Kidney (tissue), 13 donors: ENCODE measurements at regions not wholly inside any gene's neighbourhood (a gene's known extent, or its start where the extent isn't known, plus 50 kb on each side); places are given as distances from the start of the nearest gene placed in this dataset.

Source experiments
- DNase-seq, 5 donors: peaks; one replicate each; pipeline ENCODE4 v3.0.0-alpha.2; 2013 to 2020
- FAIRE-seq: peaks from 2 replicates; lab custom pipeline; 2012; peaks lifted over from hg19 to GRCh38; lab: Jason Lieb, UNC
- H3K27ac ChIP-seq, 2 donors: one replicate each; pipeline ENCODE4 v1.7.0; 2013; ENCODE audit warnings: low read depth in 2 of 2, low read length in 2 of 2, inconsistent platforms in 1 of 2
- H3K27me3 ChIP-seq: one replicate; pipeline ENCODE4 v1.7.1; 2013; ENCODE audit warnings: low read length, inconsistent platforms; ENCODE audit not compliant: control insufficient read depth, insufficient read depth
- H3K36me3 ChIP-seq, 3 donors: one replicate each; pipeline versions ENCODE4 v1.7.0 to v1.7.1; 2013; ENCODE audit warnings: low read length in 3 of 3, control low read depth in 1 of 3, inconsistent platforms in 1 of 3; ENCODE audit not compliant: insufficient read depth in 3 of 3, control insufficient read depth in 2 of 3
- H3K4me1 ChIP-seq, 3 donors: one replicate each; pipeline versions ENCODE4 v1.7.0 to v1.7.1; 2013; ENCODE audit warnings: low read length in 3 of 3, inconsistent platforms in 1 of 3, low read depth in 1 of 3; ENCODE audit not compliant: control insufficient read depth in 2 of 3, insufficient read depth in 2 of 3
- H3K4me3 ChIP-seq, 3 donors: one replicate each; pipeline versions ENCODE4 v1.7.0 to v1.8.1; 2013; ENCODE audit warnings: low read length in 3 of 3, control low read depth in 1 of 3, inconsistent platforms in 1 of 3
- H3K9ac ChIP-seq, 3 donors: one replicate each; pipeline versions ENCODE4 v1.7.0 to v1.7.1; 2013; ENCODE audit warnings: low read length in 3 of 3, control low read depth in 1 of 3, inconsistent platforms in 1 of 3
- H3K9me3 ChIP-seq, 3 donors: one replicate each; pipeline versions ENCODE4 v1.7.0 to v1.7.1; 2013; ENCODE audit warnings: low read length in 3 of 3, control low read depth in 1 of 3, inconsistent platforms in 1 of 3; ENCODE audit not compliant: control insufficient read depth in 2 of 3, insufficient read depth in 1 of 3
- intact Hi-C: fragments of 100-400 bp; cut with DNase I; formaldehyde crosslinking; loops from one replicate; pipeline ENCODE4 v1.11.1; 2022
- TF ChIP-seq, protein P1 (sequence below): IDR thresholded peaks from 3 replicates; pipeline ENCODE4 v1.5.1; 2012; ENCODE audit warnings: mild to moderate bottlenecking, moderate library complexity, borderline replicate concordance; ENCODE audit not compliant: insufficient read depth; ENCODE audit errors: extremely low read depth
- donor health status: control.
- donor health status: control.
- donor health status: control.
- donor health status: control.
- donor health status: control.
- donor health status: DM: yes; HTN: yes; CAD: no.
- donor health status: Normal renal cell carcinoma (clear cell type).

DNA sequence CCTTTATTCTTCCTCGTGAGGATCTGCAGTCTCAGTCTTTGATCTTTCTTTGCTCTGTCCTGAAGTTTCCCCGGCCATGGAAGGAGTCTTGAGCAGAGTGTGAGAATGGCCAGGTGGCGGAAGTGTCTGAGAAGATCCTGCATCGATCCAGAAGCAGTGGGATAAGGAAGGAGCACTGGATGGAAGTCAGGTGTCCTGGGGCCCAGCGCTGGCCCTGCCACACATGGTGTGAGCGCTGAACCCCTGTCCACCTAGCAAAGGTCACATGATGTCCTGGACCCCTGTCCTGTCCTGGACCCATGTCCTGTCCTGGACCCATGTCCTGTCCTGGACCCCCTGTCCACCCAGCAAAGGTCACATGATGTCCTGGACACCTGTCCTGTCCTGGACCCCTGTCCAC, 111.8 kb upstream of the MED13L start:
- Histone ChIP-seq H3K4me1 (peaks cover 0 to 4% (median 0%) of the 10 kb centered on the region in 3 donors), H3K9ac (no peak overlapping the region), H3K27ac (no peak overlapping the region), H3K9me3 (no peaks in the 10 kb centered on the region), H3K36me3 (no peaks in the 10 kb centered on the region), H3K4me3 (no peak overlapping the region), H3K27me3 (no peaks in the 10 kb centered on the region)
- TF ChIP-seq, protein P1, sequence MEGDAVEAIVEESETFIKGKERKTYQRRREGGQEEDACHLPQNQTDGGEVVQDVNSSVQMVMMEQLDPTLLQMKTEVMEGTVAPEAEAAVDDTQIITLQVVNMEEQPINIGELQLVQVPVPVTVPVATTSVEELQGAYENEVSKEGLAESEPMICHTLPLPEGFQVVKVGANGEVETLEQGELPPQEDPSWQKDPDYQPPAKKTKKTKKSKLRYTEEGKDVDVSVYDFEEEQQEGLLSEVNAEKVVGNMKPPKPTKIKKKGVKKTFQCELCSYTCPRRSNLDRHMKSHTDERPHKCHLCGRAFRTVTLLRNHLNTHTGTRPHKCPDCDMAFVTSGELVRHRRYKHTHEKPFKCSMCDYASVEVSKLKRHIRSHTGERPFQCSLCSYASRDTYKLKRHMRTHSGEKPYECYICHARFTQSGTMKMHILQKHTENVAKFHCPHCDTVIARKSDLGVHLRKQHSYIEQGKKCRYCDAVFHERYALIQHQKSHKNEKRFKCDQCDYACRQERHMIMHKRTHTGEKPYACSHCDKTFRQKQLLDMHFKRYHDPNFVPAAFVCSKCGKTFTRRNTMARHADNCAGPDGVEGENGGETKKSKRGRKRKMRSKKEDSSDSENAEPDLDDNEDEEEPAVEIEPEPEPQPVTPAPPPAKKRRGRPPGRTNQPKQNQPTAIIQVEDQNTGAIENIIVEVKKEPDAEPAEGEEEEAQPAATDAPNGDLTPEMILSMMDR: no peak
- intact Hi-C loops: no loop called here
- FAIRE-seq (no peak), DNase-seq (no peak)

DNA sequence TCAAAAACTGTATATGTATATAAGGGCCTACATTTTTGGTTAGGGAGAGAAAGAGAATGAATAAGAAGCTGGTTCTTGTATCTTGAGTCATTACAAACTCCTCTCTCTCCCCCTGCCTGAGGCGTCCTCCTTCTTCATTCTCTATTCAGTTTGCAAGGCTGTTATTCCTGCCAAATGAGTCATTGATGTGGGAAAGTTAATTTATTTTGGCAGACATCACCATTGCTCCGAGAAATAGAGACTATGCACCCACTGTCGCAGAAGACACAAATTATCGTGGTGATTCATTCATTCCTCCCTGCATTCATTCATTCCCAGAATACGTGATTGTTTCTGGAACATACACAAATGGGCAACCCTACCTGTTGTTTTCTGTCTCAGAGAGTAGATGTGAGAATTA, 112.5 kb upstream of the MED13L start:
- DNase-seq (no peak), FAIRE-seq (no peak)
- H3K4me3 ChIP-seq: no peak overlapping the region
- H3K27me3 ChIP-seq: no peaks in the 10 kb centered on the region
- intact Hi-C loops: no loop called here
- H3K9me3 ChIP-seq: no peaks in the 10 kb centered on the region
- TF ChIP-seq, protein P1: no peak
- no peak overlapping the region for H3K9ac ChIP-seq
- no peaks in the 10 kb centered on the region for H3K36me3 ChIP-seq
- H3K27ac ChIP-seq: no peak overlapping the region
- peaks cover 0 to 4% (median 0%) of the 10 kb centered on the region in 3 donors for H3K4me1 ChIP-seq

DNA sequence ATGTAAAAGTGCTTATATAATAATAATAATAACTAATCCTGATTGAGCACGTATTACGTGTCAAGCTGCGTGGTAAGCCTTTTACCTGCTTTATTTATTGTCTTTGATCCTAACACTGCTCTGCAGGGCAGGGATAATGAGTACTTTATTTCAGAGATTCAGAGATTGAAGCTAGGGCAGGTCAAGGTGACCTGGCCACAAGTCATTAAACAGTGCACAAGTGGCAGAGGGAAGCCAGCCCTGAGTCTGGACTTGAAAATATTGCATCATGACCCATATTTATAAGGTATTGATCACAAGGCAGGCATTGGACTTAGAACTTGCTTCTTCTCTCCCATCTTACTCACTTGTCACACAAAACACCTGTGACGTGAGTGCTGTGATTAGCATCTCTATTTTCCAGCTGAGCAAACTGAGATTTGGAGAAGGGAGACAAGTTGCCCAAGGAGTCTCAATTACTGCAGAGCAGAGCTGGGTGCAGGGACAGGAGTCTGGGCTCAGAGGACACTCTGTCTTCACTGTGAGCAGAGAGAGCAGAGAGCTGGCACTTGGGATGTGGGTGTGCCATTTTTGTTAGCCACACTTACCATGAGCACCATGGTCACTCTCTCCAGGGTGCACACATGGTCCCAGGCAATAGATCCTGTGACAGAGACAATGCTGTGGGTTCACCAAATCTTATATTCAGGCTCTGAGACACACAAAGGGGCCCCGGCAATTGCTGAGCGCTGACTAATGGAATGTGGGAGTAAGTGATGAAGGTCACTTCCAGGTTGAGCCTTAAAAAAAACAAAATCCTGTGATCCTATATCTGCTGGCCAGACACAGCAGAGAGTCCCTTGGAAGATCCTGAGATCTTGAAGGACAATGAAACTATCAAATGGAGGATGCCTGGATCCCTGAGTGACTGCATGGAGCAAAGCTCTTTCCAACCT, 113.2 kb upstream of the MED13L start:
- no peak overlapping the region for H3K27ac ChIP-seq
- no peak for FAIRE-seq
- H3K4me1 ChIP-seq: peaks cover 0 to 4% (median 0%) of the 10 kb centered on the region in 3 donors
- H3K27me3 ChIP-seq: no peaks in the 10 kb centered on the region
- TF ChIP-seq, protein P1: no peak
- no peak overlapping the region for H3K9ac ChIP-seq
- H3K4me3 ChIP-seq: no peak overlapping the region
- DNase-seq: no peak
- intact Hi-C loops: no loop called here
- H3K9me3 ChIP-seq: no peaks in the 10 kb centered on the region
- no peaks in the 10 kb centered on the region for H3K36me3 ChIP-seq
